HL-60 (cell line): ENCODE measurements at regions not wholly inside any gene's neighbourhood (a gene's known extent, or its start where the extent isn't known, plus 50 kb on each side); places are given as distances from the start of the nearest gene placed in this dataset.

ENCODE experiments used
- DNase-seq, 2 experiments: peaks; one replicate each; pipeline ENCODE4 v3.0.0-alpha.2; 2010 to 2020; ENCODE audit warnings: low read depth in 1 of 2, low spot score in 1 of 2
- H3K27ac ChIP-seq: fragments of 250-450 bp; sonication (Bioruptor Pico); replicated peaks from 2 replicates; pipeline ENCODE4 v1.5.1; 2020; ENCODE audit warnings: mild to moderate bottlenecking, moderate library complexity
- H3K27me3 ChIP-seq: fragments of 250-450 bp; sonication (Bioruptor Pico); 2 replicates; pipeline ENCODE4 v1.5.1; 2021; ENCODE audit warnings: mild to moderate bottlenecking, moderate library complexity; ENCODE audit not compliant: insufficient read depth, poor library complexity, severe bottlenecking
- H3K4me3 ChIP-seq: replicated peaks from 2 replicates; pipeline ENCODE4 v1.5.1; 2011; ENCODE audit warnings: mild to moderate bottlenecking, control low read depth, low read length; ENCODE audit not compliant: insufficient read depth
- CTCF ChIP-seq: IDR thresholded peaks from one replicate; pipeline ENCODE4 v1.5.1; 2011; ENCODE audit warnings: low read length, control low read depth, inconsistent platforms; ENCODE audit not compliant: insufficient read depth
- GABPA ChIP-seq: IDR thresholded peaks from 2 replicates; pipeline ENCODE4 v1.6.1; 2012; ENCODE audit warnings: low read depth
- POLR2AphosphoS5 ChIP-seq: IDR thresholded peaks from 2 replicates; pipeline ENCODE4 v1.6.1; 2012; ENCODE audit warnings: low read depth
- SPI1 ChIP-seq: IDR thresholded peaks from 2 replicates; pipeline ENCODE4 v1.6.1; 2012; ENCODE audit warnings: low read depth, mild to moderate bottlenecking, borderline replicate concordance
- TF ChIP-seq, protein P1 (sequence below): IDR thresholded peaks from 2 replicates; pipeline ENCODE4 v1.6.1; 2012; ENCODE audit warnings: low read depth; ENCODE audit not compliant: insufficient replicate concordance

DNA sequence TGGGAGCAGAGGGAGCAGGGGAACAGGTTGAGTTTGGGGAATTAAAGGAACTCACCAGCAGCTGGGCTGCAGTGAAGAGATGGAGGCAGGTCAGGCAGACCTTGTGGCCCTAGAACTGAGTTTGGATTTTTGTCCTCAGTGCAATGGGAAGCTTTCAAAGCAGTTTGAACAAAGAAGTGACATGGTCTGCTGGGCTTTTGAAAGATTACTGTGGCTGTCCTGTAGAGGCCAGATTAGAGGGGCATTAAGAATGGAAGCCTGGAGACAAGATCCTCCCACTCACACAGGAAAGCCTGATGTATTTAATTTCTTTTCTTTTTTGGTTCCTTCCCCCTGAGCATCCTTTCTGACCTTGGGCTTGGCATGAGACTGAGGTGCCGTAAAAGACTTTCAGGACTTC is 118.1 kb upstream of the LHCGR start:
- no peak for DNase-seq
- TF ChIP-seq POLR2AphosphoS5 (no peak), GABPA (no peak), CTCF (no peak)
- TF ChIP-seq, protein P1, sequence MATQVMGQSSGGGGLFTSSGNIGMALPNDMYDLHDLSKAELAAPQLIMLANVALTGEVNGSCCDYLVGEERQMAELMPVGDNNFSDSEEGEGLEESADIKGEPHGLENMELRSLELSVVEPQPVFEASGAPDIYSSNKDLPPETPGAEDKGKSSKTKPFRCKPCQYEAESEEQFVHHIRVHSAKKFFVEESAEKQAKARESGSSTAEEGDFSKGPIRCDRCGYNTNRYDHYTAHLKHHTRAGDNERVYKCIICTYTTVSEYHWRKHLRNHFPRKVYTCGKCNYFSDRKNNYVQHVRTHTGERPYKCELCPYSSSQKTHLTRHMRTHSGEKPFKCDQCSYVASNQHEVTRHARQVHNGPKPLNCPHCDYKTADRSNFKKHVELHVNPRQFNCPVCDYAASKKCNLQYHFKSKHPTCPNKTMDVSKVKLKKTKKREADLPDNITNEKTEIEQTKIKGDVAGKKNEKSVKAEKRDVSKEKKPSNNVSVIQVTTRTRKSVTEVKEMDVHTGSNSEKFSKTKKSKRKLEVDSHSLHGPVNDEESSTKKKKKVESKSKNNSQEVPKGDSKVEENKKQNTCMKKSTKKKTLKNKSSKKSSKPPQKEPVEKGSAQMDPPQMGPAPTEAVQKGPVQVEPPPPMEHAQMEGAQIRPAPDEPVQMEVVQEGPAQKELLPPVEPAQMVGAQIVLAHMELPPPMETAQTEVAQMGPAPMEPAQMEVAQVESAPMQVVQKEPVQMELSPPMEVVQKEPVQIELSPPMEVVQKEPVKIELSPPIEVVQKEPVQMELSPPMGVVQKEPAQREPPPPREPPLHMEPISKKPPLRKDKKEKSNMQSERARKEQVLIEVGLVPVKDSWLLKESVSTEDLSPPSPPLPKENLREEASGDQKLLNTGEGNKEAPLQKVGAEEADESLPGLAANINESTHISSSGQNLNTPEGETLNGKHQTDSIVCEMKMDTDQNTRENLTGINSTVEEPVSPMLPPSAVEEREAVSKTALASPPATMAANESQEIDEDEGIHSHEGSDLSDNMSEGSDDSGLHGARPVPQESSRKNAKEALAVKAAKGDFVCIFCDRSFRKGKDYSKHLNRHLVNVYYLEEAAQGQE = no peak
- no peak overlapping the region for H3K27ac ChIP-seq
- H3K4me3 ChIP-seq = no peak overlapping the region
- H3K27me3 ChIP-seq = no peaks in the 10 kb centered on the region

DNA sequence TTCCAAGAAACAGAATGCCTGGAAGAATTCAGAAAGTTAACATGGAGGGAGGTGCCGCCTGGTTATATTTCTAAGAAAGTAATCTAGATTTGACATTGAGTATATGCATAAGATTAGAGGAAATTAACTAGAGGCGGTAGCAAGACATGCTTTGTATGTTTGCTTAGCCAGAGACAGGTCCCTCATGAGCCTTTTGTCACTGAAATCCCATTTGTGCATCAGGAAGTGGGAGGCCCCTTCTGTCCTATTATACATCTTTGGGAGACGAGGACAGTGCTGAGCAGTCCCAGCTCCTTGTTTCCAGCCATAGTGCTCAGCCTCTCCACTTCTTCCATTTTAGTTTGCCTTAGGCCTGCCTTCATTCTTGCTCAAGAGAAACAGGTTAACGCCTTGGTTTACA is 115.4 kb upstream of the LHCGR start:
- Histone ChIP-seq H3K4me3 (no peak overlapping the region), H3K27me3 (no peaks in the 10 kb centered on the region), H3K27ac (no peak overlapping the region)
- TF ChIP-seq GABPA (no peak), POLR2AphosphoS5 (no peak), CTCF (no peak)
- TF ChIP-seq, protein P1 = no peak
- no peak for DNase-seq

GRCh38 chr2:48870503-48870902 is 115.0 kb upstream of the LHCGR start:
- DNase-seq = no peak
- Histone ChIP-seq H3K27ac (no peak overlapping the region), H3K4me3 (no peak overlapping the region), H3K27me3 (no peaks in the 10 kb centered on the region)
- TF ChIP-seq POLR2AphosphoS5 (no peak), CTCF (no peak), GABPA (no peak), SPI1 (no peak)
- TF ChIP-seq, protein P1 = no peak
